ENCODE measurements at regions not wholly inside any gene's neighbourhood (a gene's known extent, or its start where the extent isn't known, plus 50 kb on each side); places are given as distances from the start of the nearest gene placed in this dataset.

GRCh38 chr1:198906739-198907422 is 268.0 kb downstream of the PTPRC start:
- no peak for DNase-seq

DNA sequence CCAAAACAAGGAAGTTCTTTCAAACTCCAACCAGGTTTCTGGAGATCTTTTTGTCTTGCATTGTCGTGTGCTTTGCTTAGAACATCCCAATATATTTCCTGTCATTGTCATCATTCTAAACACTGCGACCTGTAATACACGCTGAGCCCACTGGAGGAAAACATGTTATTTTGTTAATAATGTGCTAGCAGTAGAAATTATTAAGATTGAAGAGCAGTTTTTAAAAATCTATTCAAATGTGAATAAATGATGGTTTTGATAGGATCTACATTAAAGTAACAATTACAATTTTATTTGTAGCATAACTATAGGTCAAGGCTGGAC is 268.5 kb downstream of the PTPRC start:
- DNase-seq: no peak

- no peak for DNase-seq
These were observed 270.2 kb downstream of the PTPRC start for GRCh38 chr1:198908995-198909394.

DNA sequence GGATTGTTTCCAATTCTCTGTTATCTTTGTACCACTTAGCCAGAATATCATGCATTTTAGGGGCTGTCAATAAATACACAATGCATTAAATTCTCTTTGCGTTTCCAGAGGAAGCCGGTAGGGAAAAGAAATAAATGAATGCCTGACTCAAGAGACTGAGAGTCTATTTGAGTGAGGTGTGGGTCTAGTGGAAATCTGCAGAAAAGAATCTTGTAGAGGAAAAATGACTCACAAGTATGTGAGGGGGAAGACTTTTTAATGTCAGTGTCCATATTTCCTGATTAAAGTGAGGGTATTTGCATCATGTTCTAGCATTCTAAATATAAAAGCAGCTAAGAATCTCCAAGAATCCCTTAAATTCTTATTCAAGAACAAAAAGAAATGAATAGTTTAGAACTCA is 271.1 kb downstream of the PTPRC start:
- no peak for DNase-seq

DNA sequence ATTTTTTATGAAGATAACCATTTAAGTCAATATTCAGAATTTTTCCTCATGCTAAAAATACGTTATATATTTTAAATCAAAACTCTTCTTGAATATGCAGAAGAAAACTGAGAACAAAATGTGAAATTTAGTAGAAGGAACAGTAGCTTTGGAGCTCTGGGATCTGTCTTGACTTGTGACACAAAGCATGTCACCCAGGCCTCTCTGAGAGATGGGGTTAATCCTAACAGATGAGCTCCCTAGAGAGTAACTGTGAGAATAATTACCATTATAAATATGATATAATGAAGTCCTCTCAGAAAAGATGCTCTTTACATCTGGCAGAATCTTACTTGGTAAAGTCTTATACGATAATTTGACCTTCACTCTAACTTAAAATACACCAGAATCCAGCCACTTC is 272.0 kb downstream of the PTPRC start:
- no peak for DNase-seq

DNA sequence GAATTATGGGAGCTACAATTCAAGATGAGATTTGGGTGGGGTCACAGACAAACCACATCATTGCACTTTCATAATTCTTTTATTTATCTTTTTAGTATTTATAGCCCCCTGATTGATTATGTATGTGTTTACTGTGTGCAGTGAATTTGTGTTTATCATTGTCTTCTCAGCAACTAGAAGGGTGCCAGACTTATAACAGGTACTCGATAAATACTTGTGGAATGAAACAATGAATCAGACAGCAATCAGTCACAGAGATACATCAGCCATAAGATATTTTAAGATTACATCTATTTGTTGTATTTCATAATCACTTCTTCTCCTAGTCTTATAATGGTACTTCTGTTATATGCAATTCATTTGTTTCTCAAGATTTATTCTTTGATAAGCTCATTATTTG is 273.2 kb downstream of the PTPRC start:
- DNase-seq: no peak

DNA sequence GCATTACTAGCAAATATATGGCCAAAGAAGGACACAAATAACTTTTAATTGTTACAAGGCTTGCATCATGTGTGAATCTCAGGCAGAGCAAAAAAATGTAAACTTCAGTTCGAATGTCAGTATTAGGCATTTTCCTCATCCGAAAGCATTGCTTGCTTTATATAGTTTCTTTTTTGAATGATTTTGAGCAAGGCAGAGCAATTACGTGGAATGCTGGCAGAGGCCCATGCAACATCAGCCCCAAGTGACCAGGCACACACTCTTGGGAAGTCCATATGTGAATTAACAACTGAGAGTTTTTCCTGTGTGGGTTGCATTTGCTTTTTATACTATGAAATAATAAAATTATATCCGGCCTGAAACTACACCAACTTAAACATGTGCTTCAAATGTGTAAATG is 274.8 kb downstream of the PTPRC start:
- no peak for DNase-seq

- DNase-seq: no peak
These were observed 276.7 kb downstream of the PTPRC start for GRCh38 chr1:198915327-198916231.

- DNase-seq: no peak
These were observed 278.4 kb downstream of the PTPRC start for GRCh38 chr1:198917226-198917625.

DNA sequence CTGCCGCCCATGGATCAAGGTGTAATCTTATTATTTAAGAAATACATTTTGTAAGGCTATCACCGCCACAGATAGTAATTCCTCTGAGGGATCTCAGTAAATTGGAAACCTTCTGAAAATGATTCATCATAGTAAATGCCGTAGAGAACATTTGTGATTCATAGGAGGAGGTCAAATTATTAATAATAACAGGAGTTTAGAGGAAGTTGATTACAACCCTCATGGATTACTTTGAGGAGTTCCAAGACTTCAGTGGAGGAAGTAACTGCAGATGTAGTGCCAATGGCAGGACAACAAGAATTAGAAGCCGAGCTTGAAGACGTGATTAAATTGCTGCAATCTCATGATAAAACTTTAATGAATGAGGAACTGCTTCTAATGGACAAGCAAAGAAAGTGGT is 280.1 kb downstream of the PTPRC start:
- DNase-seq: no peak

DNA sequence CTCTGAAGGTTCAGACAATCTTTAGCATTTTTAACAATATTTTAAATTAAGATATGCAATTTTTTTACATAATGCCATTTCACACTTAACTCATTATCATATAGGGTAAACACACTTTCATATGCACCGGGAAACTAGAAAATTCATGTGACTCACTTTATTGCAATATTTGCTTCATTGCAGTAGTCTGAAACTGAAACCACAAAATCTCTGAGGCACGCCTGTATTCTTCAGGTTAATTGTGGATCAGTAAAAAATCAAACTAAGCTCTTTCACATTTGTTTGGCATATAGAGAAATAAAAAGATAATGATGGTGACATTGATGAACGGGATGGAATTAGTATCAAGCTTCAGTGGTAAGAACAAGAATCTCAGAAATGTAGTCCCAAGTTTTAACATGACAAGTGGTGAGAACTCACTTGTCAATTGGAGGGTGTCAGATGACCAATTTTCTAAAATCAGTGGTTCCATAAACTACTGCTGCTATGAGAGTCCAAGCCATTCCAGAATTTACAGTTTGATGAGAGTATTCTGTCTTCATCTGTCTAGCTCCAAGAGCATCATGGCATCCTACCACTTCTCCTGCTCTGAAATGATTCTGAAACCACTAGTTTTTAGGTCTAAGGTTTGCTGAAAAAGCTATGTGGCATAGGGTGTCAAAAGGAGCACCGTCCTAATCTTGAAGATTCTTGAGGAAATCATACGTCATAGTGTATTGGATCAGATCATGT is 281.0 kb downstream of the PTPRC start:
- DNase-seq: no peak

DNA sequence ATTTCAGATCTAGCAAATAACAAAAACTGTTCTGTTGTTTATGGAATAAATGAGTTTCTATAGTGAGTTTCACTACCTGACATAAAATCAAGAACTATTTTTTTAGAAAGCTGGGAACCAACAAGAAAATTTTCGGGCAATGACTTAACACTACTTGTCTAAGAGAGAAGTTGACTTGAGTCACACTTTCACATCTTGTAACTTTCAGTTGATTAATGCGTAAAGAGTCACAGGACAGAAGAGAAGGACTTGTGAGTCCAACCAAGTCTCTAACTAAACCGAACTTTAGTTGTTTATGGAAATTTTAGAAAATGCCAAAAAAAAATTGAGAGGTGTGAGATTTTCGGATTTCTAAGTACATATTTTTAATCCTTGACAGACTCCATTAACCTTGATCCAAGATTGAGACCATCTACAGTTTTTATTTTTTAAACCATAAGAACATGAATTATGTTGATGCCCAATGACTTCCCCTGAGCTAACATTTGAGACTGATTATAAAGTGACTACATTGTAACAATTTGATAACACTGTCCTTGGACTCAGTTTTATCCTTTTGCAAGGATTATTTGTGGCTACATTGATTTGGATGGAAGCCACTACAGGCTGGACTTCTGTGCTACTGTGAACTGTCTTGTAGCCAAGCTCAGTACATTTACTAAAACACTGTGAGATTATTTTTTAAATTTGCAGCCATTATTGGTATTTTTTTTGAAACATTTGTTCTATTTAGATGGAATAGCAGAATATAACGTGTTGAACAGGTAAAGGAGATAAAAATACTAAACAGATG is 284.0 kb downstream of the PTPRC start:
- no peak for DNase-seq

- DNase-seq: no peak
These were observed 285.2 kb downstream of the PTPRC start for GRCh38 chr1:198923993-198924392.

GRCh38 chr1:198925567-198925966 is 286.7 kb downstream of the PTPRC start:
- DNase-seq: no peak

DNA sequence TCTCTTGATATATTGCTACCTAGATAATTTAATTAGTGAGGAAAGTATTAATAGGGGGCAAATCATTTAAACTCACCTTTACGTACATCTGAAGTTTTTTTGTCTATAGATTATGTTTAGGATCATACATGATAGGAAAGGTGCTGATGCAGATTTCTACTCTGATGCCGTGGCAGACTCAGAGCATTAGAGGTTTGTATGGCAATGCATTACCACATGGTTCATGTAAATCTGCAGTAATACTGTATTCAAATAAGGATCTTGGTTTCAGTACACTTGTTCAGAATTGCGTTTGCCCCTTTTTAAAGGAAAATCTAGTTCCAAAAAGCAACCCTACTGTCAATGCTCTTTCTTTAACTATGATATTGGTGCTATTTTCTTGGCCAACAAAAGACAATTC is 288.3 kb downstream of the PTPRC start:
- DNase-seq: no peak

GRCh38 chr1:198929111-198929604 is 290.3 kb downstream of the PTPRC start:
- DNase-seq: peak; percentile 36

- DNase-seq: peak; percentile 29
These were observed 291.2 kb downstream of the PTPRC start for GRCh38 chr1:198929961-198930599.

DNA sequence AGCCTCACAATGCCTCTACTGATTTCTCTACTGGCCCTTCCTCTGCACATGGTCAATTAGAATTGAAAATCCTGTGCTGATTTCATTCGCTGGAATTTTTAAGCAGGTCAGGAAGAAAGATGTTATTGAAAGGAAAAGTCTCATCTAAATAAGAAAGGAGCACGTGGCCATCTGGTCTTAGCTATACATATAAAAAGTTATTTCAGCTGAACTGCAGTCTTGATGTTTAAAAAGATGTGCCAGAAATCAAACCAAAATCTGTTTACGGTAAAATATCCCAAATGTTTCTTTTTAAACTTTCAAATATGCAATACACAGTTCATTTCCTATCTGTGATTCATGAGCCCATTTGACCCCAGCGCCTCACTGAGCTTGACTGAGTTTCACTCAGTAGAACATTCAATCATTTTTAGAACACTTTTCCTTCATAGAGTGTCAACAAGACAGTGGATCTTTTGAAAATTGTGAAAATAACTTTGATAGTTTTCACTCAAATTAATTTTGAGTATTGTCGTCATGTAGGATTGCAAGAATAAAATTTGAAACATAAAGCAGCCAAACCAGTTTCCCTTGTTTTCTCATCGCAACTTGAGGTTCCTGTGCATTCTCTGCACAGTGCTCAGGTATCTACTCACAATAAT is 293.6 kb downstream of the PTPRC start:
- DNase-seq: no peak

DNA sequence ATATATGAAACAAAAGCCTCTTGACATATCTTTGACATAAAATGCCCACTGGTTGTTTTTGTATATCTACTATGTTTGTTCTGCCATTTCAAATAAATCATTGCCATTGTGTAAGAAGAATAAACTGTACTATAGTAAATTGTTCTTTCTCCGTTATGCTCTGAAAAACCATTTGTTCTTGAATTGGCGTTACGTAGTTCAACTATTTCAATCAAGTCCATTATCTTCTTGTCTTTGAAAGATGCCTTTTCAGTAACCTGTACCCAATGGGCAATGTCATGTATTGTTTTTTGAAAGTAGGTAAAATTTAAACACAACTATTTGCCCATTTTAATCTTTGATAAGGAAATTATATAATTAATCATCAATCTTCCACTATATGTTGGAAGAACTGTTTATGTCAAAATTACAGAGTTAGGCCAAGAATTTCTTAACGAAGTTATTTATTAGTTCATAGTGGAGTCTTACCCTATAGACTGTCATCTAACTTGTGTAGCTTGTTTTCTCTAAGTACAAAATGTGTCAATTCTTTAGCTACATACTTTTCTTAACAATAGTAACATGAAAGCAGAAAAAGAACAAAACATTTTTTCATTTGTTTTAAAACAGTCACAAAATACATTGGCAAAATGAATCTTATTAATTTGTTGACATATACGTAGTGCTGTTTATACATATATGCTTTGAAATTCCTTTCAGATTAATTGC is 294.8 kb downstream of the PTPRC start:
- peak; percentile 21 for DNase-seq

- no peak for DNase-seq
These were observed 295.6 kb downstream of the PTPRC start for GRCh38 chr1:198934426-198934825.

DNA sequence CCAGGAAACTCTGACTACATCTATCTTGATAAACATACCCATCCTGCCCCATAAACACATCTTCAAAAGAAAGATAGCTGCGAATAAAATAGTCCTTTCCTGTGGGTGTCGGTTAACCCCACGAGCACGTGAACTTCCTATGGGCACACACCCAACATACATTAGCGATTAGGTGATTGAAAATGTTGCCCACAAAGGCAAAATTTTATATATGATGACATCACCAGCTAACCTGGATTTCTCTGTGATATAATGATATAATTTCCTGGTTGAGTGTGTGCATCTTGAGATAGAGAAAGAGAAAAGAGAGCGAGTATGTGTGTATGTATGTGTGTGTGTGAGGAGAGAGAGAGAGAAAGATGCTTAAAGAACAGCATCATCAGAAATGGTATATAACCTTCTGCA is 296.1 kb downstream of the PTPRC start:
- DNase-seq: no peak
